RWPE2 (cell line): ENCODE measurements at regions not wholly inside any gene's neighbourhood (a gene's known extent, or its start where the extent isn't known, plus 50 kb on each side); places are given as distances from the start of the nearest gene placed in this dataset.

Experiments
- ATAC-seq: fragments of 200-7000 bp; cut with Tn5 transposase; 3 replicates; pipeline ENCODE4 v1.9.1; 2021; ENCODE audit warnings: low read depth
- DNase-seq: peaks from one replicate; pipeline ENCODE4 v3.0.0-alpha.2; 2020; ENCODE audit warnings: low spot score
- H3K27ac ChIP-seq: fragments of 450-650 bp; 2 replicates; pipeline ENCODE4 v1.5.1; 2017; ENCODE audit warnings: mild to moderate bottlenecking; ENCODE audit not compliant: poor library complexity, severe bottlenecking
- H3K27me3 ChIP-seq: fragments of 250-450 bp; sonication (Bioruptor Pico); 2 replicates; pipeline ENCODE4 v1.5.1; 2021; ENCODE audit warnings: mild to moderate bottlenecking, moderate library complexity; ENCODE audit not compliant: insufficient read depth, poor library complexity, severe bottlenecking
- H3K36me3 ChIP-seq: fragments of 250-450 bp; sonication (Bioruptor Pico); 2 replicates; pipeline ENCODE4 v1.5.1; 2020; ENCODE audit warnings: low read depth, mild to moderate bottlenecking, moderate library complexity
- H3K4me1 ChIP-seq: fragments of 250-450 bp; sonication (Bioruptor Pico); 2 replicates; pipeline ENCODE4 v1.5.1; 2021; ENCODE audit warnings: mild to moderate bottlenecking, moderate library complexity; ENCODE audit not compliant: insufficient read depth, poor library complexity, severe bottlenecking
- H3K4me3 ChIP-seq: fragments of 250-450 bp; sonication (Bioruptor Pico); 2 replicates; pipeline ENCODE4 v1.5.1; 2021; ENCODE audit warnings: mild to moderate bottlenecking, moderate library complexity; ENCODE audit not compliant: severe bottlenecking
- H3K9me3 ChIP-seq: fragments of 250-450 bp; sonication (Bioruptor Pico); 2 replicates; pipeline ENCODE4 v1.5.1; 2021; ENCODE audit warnings: mild to moderate bottlenecking, moderate library complexity; ENCODE audit not compliant: severe bottlenecking
- TF ChIP-seq, protein P1 (sequence below): fragments of 450-650 bp; IDR thresholded peaks from one replicate; pipeline ENCODE4 v1.5.1; 2017; ENCODE audit warnings: mild to moderate bottlenecking, moderate library complexity; ENCODE audit not compliant: poor library complexity, severe bottlenecking

DNA sequence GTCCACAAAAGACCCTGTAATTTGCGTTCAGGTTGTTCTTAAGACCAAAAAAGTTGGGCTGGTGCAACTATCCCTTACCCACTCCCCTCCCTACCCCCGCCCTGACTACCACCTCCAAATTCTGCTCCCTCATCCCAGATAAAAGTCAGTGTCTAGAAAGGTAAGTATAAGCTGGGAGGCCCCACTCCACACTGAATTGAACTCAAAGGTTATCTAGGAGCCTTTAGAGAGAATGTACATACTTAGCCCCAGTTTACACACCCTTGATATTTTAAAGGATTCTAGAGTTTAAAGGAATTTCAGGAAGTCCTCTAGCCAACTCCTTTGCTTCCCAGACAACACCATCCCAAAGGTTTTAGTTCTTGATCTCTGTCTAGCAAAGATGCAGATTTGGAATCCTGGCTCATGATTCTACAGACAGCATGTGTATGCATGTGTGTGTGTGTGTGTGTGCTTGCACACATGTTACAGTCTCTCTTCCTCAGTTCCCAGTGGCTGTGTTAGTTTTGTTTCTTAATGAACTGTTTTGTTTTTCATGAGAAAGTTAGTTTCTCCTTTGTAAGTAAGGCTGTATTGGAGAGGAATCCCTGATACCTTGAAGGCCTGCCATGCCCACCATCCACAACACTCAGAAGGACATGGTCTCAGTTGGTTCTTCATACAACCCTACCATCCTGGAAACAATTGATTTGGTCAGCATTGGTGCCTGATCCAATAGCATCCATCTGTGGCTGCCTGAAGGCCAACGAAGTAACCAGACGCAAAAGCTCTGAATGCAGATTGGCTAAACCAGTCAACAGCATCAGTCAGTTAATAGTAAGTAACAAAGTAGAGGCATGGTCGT lies 281.3 kb downstream of the SOX9 start:
- ATAC-seq = no peak
- H3K4me1 ChIP-seq = peaks cover 28% of the 10 kb centered on the region
- no peak for DNase-seq
- no peak overlapping the region for H3K4me3 ChIP-seq
- TF ChIP-seq, protein P1, sequence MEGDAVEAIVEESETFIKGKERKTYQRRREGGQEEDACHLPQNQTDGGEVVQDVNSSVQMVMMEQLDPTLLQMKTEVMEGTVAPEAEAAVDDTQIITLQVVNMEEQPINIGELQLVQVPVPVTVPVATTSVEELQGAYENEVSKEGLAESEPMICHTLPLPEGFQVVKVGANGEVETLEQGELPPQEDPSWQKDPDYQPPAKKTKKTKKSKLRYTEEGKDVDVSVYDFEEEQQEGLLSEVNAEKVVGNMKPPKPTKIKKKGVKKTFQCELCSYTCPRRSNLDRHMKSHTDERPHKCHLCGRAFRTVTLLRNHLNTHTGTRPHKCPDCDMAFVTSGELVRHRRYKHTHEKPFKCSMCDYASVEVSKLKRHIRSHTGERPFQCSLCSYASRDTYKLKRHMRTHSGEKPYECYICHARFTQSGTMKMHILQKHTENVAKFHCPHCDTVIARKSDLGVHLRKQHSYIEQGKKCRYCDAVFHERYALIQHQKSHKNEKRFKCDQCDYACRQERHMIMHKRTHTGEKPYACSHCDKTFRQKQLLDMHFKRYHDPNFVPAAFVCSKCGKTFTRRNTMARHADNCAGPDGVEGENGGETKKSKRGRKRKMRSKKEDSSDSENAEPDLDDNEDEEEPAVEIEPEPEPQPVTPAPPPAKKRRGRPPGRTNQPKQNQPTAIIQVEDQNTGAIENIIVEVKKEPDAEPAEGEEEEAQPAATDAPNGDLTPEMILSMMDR = no peak
- H3K27me3 ChIP-seq = no peaks in the 10 kb centered on the region
- H3K27ac ChIP-seq = no peak overlapping the region
- H3K36me3 ChIP-seq = peaks cover 21% of the 10 kb centered on the region
- no peaks in the 10 kb centered on the region for H3K9me3 ChIP-seq

DNA sequence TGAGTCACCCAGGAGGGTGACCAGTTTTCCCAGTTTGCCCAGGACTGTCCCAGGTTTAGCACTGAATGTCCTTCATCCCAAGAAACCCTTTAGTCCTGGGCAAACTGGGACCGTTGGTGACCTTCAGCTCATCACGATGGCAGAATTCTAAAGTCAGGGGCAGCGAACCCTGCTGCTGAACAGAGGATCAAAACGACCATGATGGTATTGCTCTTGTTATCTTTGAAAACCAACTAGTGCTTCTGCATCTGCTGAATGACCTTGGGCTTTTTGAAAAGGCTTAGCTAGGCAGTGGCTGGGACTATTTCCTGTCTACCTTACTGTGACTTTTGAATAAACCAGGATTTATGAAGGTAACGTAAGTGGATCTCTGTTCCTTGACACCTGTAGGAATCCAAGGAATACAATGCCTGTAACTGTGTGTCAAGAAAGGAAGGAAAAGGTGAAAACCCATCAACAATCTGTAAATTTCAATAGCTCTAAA lies 281.9 kb downstream of the SOX9 start:
- no peak for DNase-seq
- ATAC-seq = no peak
- H3K4me3 ChIP-seq = no peak overlapping the region
- H3K4me1 ChIP-seq = peaks cover 32% of the 10 kb centered on the region
- no peaks in the 10 kb centered on the region for H3K27me3 ChIP-seq
- H3K36me3 ChIP-seq = peaks cover 21% of the 10 kb centered on the region
- H3K27ac ChIP-seq = no peak overlapping the region
- no peaks in the 10 kb centered on the region for H3K9me3 ChIP-seq
- TF ChIP-seq, protein P1 = no peak

DNA sequence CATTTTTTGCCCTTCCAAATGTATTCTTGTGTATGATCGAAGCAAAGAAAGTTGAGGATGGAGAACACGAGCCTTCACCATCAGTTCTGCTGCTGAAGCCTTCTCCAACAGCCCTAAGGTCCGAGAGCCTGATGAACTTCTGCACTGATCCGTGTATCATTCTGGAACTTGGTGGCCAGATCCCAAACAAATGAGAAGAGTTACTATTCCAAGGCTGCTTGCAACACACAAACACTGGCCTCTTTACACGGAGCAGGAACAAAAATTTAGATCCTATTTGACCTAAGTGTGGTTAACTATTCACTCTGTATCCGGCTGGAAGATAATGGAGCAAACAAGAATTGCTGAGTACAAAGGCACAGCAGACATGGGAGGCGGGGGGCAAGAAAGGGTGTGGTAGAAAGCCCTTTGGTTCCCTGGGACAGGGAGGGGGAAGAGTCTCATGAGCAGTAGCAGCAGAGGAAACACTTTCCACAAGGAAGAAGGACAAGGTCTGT lies 282.9 kb downstream of the SOX9 start:
- Histone ChIP-seq H3K4me1 (peaks cover 40% of the 10 kb centered on the region), H3K4me3 (no peak overlapping the region), H3K27ac (peak overlapping the region; percentile 88), H3K27me3 (no peaks in the 10 kb centered on the region), H3K9me3 (no peaks in the 10 kb centered on the region), H3K36me3 (peaks cover 21% of the 10 kb centered on the region)
- no peak for ATAC-seq
- no peak for DNase-seq
- TF ChIP-seq, protein P1 = no peak

DNA sequence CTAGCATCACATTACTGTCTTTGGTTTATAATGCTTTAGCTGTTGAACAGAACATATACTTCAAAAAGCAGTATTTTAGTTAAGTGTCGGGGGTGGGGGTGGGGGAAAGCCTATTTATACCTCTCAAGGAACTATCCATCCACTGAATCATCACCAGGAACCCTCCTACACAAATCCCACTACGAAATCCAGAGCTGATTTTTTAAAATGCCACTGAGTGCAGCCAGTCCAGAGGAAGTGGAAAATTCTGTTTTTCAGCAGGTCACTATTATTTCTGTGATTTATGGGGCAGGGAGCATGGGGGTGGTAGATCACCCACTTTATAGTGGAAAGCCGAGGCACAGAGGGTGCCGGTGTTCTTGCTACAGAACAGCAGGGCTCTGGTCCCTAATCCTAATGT lies 284.1 kb downstream of the SOX9 start:
- H3K36me3 ChIP-seq = peaks cover 21% of the 10 kb centered on the region
- peak overlapping the region; percentile 88 for H3K27ac ChIP-seq
- DNase-seq (no peak), ATAC-seq (no peak)
- TF ChIP-seq, protein P1 = no peak
- no peak overlapping the region for H3K4me3 ChIP-seq
- H3K27me3 ChIP-seq = no peaks in the 10 kb centered on the region
- H3K9me3 ChIP-seq = no peaks in the 10 kb centered on the region
- H3K4me1 ChIP-seq = peaks cover 48% of the 10 kb centered on the region
